MM.1S (cell line): ENCODE measurements at regions not wholly inside any gene's neighbourhood (a gene's known extent, or its start where the extent isn't known, plus 50 kb on each side); places are given as distances from the start of the nearest gene placed in this dataset.
"Not testable (repeated sequence)": the region's sequence is repeated elsewhere in the genome, so short reads cannot be mapped to it uniquely, and the experiment has no call there.

Experiments used
- DNase-seq: peaks from one replicate; pipeline ENCODE4 v3.0.0-alpha.2; 2015
- H2AFZ ChIP-seq: fragments of 300-600 bp; sonication (generic); 2 replicates; pipeline ENCODE4 v1.6.0; 2016; ENCODE audit warnings: antibody characterized with exemption, low read length
- H3F3A ChIP-seq: fragments of 300-600 bp; sonication (generic); 2 replicates; pipeline ENCODE4 v1.6.1; 2016; ENCODE audit warnings: mild to moderate bottlenecking, antibody characterized with exemption, low read length, moderate library complexity, mixed read lengths; ENCODE audit not compliant: insufficient read depth
- H3K27ac ChIP-seq: fragments of 300-600 bp; sonication (generic); 2 replicates; pipeline ENCODE4 v1.5.1; 2016; ENCODE audit warnings: mild to moderate bottlenecking, low read length
- H3K27me3 ChIP-seq: fragments of 300-600 bp; sonication (generic); replicated peaks from 2 replicates; pipeline ENCODE4 v1.6.0; 2016; ENCODE audit warnings: low read length; ENCODE audit not compliant: insufficient read depth
- H3K36me3 ChIP-seq: fragments of 300-600 bp; sonication (generic); replicated peaks from 2 replicates; pipeline ENCODE4 v1.6.1; 2016; ENCODE audit warnings: mild to moderate bottlenecking, low read length, mixed read lengths; ENCODE audit not compliant: insufficient read depth
- H3K4me1 ChIP-seq: fragments of 300-600 bp; sonication (generic); 2 replicates; pipeline ENCODE4 v1.6.1; 2016; ENCODE audit warnings: low read length, mixed read lengths
- H3K4me2 ChIP-seq: fragments of 300-600 bp; sonication (generic); 2 replicates; pipeline ENCODE4 v1.6.0; 2016; ENCODE audit warnings: low read depth, low read length
- H3K4me3 ChIP-seq: fragments of 300-600 bp; sonication (generic); 2 replicates; pipeline ENCODE4 v1.5.1; 2016; ENCODE audit warnings: low read length, mixed read lengths
- H3K79me2 ChIP-seq: fragments of 300-600 bp; sonication (generic); 2 replicates; pipeline ENCODE4 v1.6.1; 2016; ENCODE audit warnings: mixed run types, low read length, mixed read lengths
- H3K9ac ChIP-seq: fragments of 300-600 bp; sonication (generic); 2 replicates; pipeline ENCODE4 v1.6.1; 2016; ENCODE audit warnings: low read length, mixed read lengths
- H3K9me2 ChIP-seq: fragments of 300-600 bp; sonication (generic); replicated peaks from 2 replicates; pipeline ENCODE4 v1.6.1; 2016; ENCODE audit warnings: mild to moderate bottlenecking, low read length, mixed read lengths; ENCODE audit not compliant: insufficient read depth
- H3K9me3 ChIP-seq: fragments of 300-600 bp; sonication (generic); replicated peaks from 2 replicates; pipeline ENCODE4 v1.6.1; 2016; ENCODE audit warnings: mild to moderate bottlenecking, low read length, mixed read lengths; ENCODE audit not compliant: insufficient read depth
- H4K20me1 ChIP-seq: fragments of 300-600 bp; sonication (generic); 2 replicates; pipeline ENCODE4 v1.6.1; 2016; ENCODE audit warnings: mild to moderate bottlenecking, low read length, moderate library complexity, mixed read lengths; ENCODE audit not compliant: insufficient read depth
- EZH2 ChIP-seq: fragments of 300-600 bp; sonication (generic); optimal IDR thresholded peaks from 2 replicates; pipeline ENCODE3; 2017; ENCODE audit warnings: low read depth, mild to moderate bottlenecking, antibody characterized with exemption, low read length, mixed read lengths
- EZH2phosphoT487 ChIP-seq: fragments of 300-600 bp; sonication (generic); IDR thresholded peaks from 2 replicates; pipeline ENCODE4 v1.6.1; 2018; ENCODE audit warnings: antibody characterized with exemption, low read length
- TF ChIP-seq, protein P1 (sequence below): fragments of 300-600 bp; sonication (generic); IDR thresholded peaks from 2 replicates; pipeline ENCODE4 v1.5.1; 2016; ENCODE audit warnings: antibody characterized with exemption, low read length, mixed read lengths

- Histone ChIP-seq H3K36me3 (no peaks in the 10 kb centered on the region), H3K27me3 (no peaks in the 10 kb centered on the region), H4K20me1 (no peaks in the 10 kb centered on the region), H2AFZ (no peak overlapping the region), H3K79me2 (no peaks in the 10 kb centered on the region), H3K9me2 (no peaks in the 10 kb centered on the region), H3K4me2 (no peak overlapping the region), H3K9me3 (no peaks in the 10 kb centered on the region; the same call in 1 of the 2 replicates), H3K9ac (no peak overlapping the region), H3F3A (no peaks in the 10 kb centered on the region), H3K4me3 (no peak overlapping the region), H3K4me1 (no peaks in the 10 kb centered on the region), H3K27ac (no peak overlapping the region)
- no peak for TF ChIP-seq EZH2phosphoT487
- TF ChIP-seq, protein P1, sequence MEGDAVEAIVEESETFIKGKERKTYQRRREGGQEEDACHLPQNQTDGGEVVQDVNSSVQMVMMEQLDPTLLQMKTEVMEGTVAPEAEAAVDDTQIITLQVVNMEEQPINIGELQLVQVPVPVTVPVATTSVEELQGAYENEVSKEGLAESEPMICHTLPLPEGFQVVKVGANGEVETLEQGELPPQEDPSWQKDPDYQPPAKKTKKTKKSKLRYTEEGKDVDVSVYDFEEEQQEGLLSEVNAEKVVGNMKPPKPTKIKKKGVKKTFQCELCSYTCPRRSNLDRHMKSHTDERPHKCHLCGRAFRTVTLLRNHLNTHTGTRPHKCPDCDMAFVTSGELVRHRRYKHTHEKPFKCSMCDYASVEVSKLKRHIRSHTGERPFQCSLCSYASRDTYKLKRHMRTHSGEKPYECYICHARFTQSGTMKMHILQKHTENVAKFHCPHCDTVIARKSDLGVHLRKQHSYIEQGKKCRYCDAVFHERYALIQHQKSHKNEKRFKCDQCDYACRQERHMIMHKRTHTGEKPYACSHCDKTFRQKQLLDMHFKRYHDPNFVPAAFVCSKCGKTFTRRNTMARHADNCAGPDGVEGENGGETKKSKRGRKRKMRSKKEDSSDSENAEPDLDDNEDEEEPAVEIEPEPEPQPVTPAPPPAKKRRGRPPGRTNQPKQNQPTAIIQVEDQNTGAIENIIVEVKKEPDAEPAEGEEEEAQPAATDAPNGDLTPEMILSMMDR = no peak
- no peak for TF ChIP-seq EZH2
- no peak for DNase-seq
Observed at GRCh38 chr10:2881720-2882620, 185.4 kb upstream of the PFKP start.

GRCh38 chr10:2880050-2880449 is 187.3 kb upstream of the PFKP start:
- not testable (repeated sequence) for H3K36me3 ChIP-seq, H3K27ac ChIP-seq, H3K9me3 ChIP-seq, H3K4me1 ChIP-seq, H2AFZ ChIP-seq, H3K4me3 ChIP-seq, H3K4me2 ChIP-seq, H3F3A ChIP-seq, DNase-seq, H3K27me3 ChIP-seq, H3K9me2 ChIP-seq, H3K79me2 ChIP-seq, H3K9ac ChIP-seq, H4K20me1 ChIP-seq

DNA sequence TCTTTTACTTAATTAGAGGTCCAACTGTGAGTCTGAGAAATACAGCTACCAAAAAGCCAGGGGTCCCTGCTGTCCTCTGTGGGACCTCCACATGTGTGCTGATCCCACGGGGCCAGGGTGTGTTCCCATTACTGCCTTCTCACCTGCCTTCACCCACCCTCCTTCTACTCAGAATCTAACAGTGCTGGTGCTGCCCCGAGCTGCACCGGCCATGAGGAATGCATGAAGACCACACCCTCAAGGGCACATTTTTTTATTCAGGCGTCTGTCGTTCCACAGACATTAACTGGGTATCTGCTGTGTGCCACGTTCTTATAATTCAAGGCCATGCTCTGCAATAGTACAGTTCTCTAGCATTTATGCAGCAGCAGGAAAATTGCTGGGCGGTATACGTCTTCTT is 188.5 kb upstream of the PFKP start:
- no peak for TF ChIP-seq EZH2
- TF ChIP-seq EZH2phosphoT487 = no peak
- TF ChIP-seq, protein P1 = no peak
- Histone ChIP-seq H3K4me2 (no peak overlapping the region), H3K4me3 (no peak overlapping the region), H3K27me3 (no peaks in the 10 kb centered on the region), H3K27ac (no peak overlapping the region), H3K36me3 (no peaks in the 10 kb centered on the region), H2AFZ (no peak overlapping the region), H3K4me1 (no peaks in the 10 kb centered on the region), H3K9me2 (no peaks in the 10 kb centered on the region), H4K20me1 (no peaks in the 10 kb centered on the region), H3F3A (no peaks in the 10 kb centered on the region), H3K79me2 (no peaks in the 10 kb centered on the region), H3K9me3 (no peaks in the 10 kb centered on the region), H3K9ac (no peak overlapping the region)
- DNase-seq = no peak

GRCh38 chr10:2876032-2876431 is 191.3 kb upstream of the PFKP start:
- no peak overlapping the region for H2AFZ ChIP-seq
- no peaks in the 10 kb centered on the region for H3K9me2 ChIP-seq
- no peak overlapping the region for H3K4me2 ChIP-seq
- no peak for TF ChIP-seq EZH2phosphoT487
- no peak for TF ChIP-seq EZH2
- TF ChIP-seq, protein P1 = no peak
- DNase-seq = no peak
- no peaks in the 10 kb centered on the region for H4K20me1 ChIP-seq
- H3K79me2 ChIP-seq = no peaks in the 10 kb centered on the region
- no peaks in the 10 kb centered on the region for H3F3A ChIP-seq
- no peaks in the 10 kb centered on the region for H3K4me1 ChIP-seq
- no peaks in the 10 kb centered on the region for H3K27me3 ChIP-seq
- H3K36me3 ChIP-seq = no peaks in the 10 kb centered on the region
- H3K27ac ChIP-seq = no peak overlapping the region
- H3K9ac ChIP-seq = no peak overlapping the region
- no peaks in the 10 kb centered on the region for H3K9me3 ChIP-seq
- H3K4me3 ChIP-seq = no peak overlapping the region
